MM.1S (cell line): ENCODE measurements at regions not wholly inside any gene's neighbourhood (a gene's known extent, or its start where the extent isn't known, plus 50 kb on each side); places are given as distances from the start of the nearest gene placed in this dataset.

Source experiments
- CTCF ChIP-seq: fragments of 300-600 bp; sonication (generic); IDR thresholded peaks from 2 replicates; pipeline ENCODE4 v1.5.1; 2016; ENCODE audit warnings: antibody characterized with exemption, low read length, mixed read lengths
- EZH2 ChIP-seq: fragments of 300-600 bp; sonication (generic); optimal IDR thresholded peaks from 2 replicates; pipeline ENCODE3; 2017; ENCODE audit warnings: low read depth, mild to moderate bottlenecking, antibody characterized with exemption, low read length, mixed read lengths

DNA sequence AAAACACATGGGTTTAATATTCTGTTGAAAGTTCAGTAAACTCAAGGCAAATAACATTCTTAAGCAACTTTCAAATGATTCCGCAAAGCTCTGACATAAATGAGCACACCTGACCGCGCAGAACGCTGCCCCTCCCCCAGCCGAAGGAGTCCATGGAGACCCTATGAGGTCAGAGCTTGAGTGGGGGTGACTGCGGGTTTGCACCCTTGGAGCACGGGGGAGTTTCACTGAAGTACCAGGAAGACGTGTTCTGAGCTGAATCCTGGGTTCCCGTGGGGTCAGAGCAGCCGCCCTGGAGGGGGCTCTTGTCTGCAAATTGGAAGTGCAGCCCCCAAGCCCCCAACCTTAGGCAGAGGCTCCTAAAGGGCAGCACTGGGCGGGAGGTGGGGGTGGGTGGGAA lies 324.1 kb upstream of the SFSWAP start:
- TF ChIP-seq CTCF: no peak
- no peak for TF ChIP-seq EZH2
